HPDE6-E6E7 (cell line): ENCODE measurements at regions not wholly inside any gene's neighbourhood (a gene's known extent, or its start where the extent isn't known, plus 50 kb on each side); places are given as distances from the start of the nearest gene placed in this dataset.
"Not testable (repeated sequence)": the region's sequence is repeated elsewhere in the genome, so short reads cannot be mapped to it uniquely, and the experiment has no call there.

Source experiments
- DNase-seq: peaks from one replicate; pipeline ENCODE4 v3.0.0; 2011; ENCODE audit warnings: missing footprints; ENCODE audit errors: extremely low spot score

GRCh38 chr3:18735005-18735404 is 309.9 kb upstream of the SATB1 start:
- DNase-seq: no peak

- DNase-seq: no peak
These were observed 309.2 kb upstream of the SATB1 start for GRCh38 chr3:18734309-18734708.

GRCh38 chr3:18732474-18732873 is 307.3 kb upstream of the SATB1 start:
- no peak for DNase-seq

- DNase-seq: no peak
These were observed 305.4 kb upstream of the SATB1 start for GRCh38 chr3:18730491-18730890.

GRCh38 chr3:18729671-18730070 is 304.5 kb upstream of the SATB1 start:
- no peak for DNase-seq

GRCh38 chr3:18725668-18726407 is 300.7 kb upstream of the SATB1 start:
- no peak for DNase-seq

GRCh38 chr3:18724456-18724855 is 299.3 kb upstream of the SATB1 start:
- no peak for DNase-seq

- DNase-seq: no peak
These were observed 298.2 kb upstream of the SATB1 start for GRCh38 chr3:18723206-18723810.

GRCh38 chr3:18720543-18720942 is 295.4 kb upstream of the SATB1 start:
- DNase-seq: no peak

- no peak for DNase-seq
These were observed 292.5 kb upstream of the SATB1 start for GRCh38 chr3:18717598-18717997.

GRCh38 chr3:18716821-18717220 is 291.7 kb upstream of the SATB1 start:
- no peak for DNase-seq

- DNase-seq: no peak
These were observed 291.0 kb upstream of the SATB1 start for GRCh38 chr3:18716101-18716500.

- no peak for DNase-seq
These were observed 290.1 kb upstream of the SATB1 start for GRCh38 chr3:18715208-18715607.

- DNase-seq: no peak
These were observed 288.4 kb upstream of the SATB1 start for GRCh38 chr3:18713577-18713951.

GRCh38 chr3:18712713-18713576 is 287.8 kb upstream of the SATB1 start:
- no peak for DNase-seq

GRCh38 chr3:18704326-18704725 is 279.2 kb upstream of the SATB1 start:
- DNase-seq: no peak

GRCh38 chr3:18703798-18704197 is 278.7 kb upstream of the SATB1 start:
- no peak for DNase-seq

GRCh38 chr3:18693588-18694329 is 268.6 kb upstream of the SATB1 start:
- DNase-seq: not testable (repeated sequence)

GRCh38 chr3:18687286-18687685 is 262.1 kb upstream of the SATB1 start:
- no peak for DNase-seq

- no peak for DNase-seq
These were observed 258.8 kb upstream of the SATB1 start for GRCh38 chr3:18683900-18684299.

- no peak for DNase-seq
These were observed 256.7 kb upstream of the SATB1 start for GRCh38 chr3:18681818-18682345.

- no peak for DNase-seq
These were observed 255.6 kb upstream of the SATB1 start for GRCh38 chr3:18680758-18681157.
